Ishikawa (cell line): ENCODE measurements at regions not wholly inside any gene's neighbourhood (a gene's known extent, or its start where the extent isn't known, plus 50 kb on each side); places are given as distances from the start of the nearest gene placed in this dataset.

Experiments
- CEBPB ChIP-seq: IDR thresholded peaks from 2 replicates; pipeline ENCODE4 v1.6.1; 2012
- CREB1 ChIP-seq: IDR thresholded peaks from 2 replicates; pipeline ENCODE4 v1.6.1; 2012; ENCODE audit warnings: low read depth
- EGR1 ChIP-seq: IDR thresholded peaks from 2 replicates; pipeline ENCODE4 v1.6.1; 2012
- EP300 ChIP-seq: IDR thresholded peaks from 2 replicates; pipeline ENCODE4 v1.6.1; 2012; ENCODE audit warnings: borderline replicate concordance
- FOXM1 ChIP-seq: IDR thresholded peaks from 2 replicates; pipeline ENCODE4 v1.6.1; 2012; ENCODE audit warnings: low read depth, borderline replicate concordance
- MAX ChIP-seq: IDR thresholded peaks from 2 replicates; pipeline ENCODE4 v1.6.1; 2012
- RAD21 ChIP-seq: IDR thresholded peaks from 2 replicates; pipeline ENCODE4 v1.6.1; 2012; ENCODE audit warnings: low read depth
- TAF1 ChIP-seq: IDR thresholded peaks from 2 replicates; pipeline ENCODE4 v1.6.1; 2012; ENCODE audit warnings: low read depth, mild to moderate bottlenecking
- TEAD4 ChIP-seq: IDR thresholded peaks from 2 replicates; pipeline ENCODE4 v1.6.1; 2012
- USF1 ChIP-seq: IDR thresholded peaks from 2 replicates; pipeline ENCODE4 v1.6.1; 2012
- YY1 ChIP-seq: IDR thresholded peaks from 2 replicates; pipeline ENCODE4 v1.6.1; 2012; ENCODE audit warnings: low read depth
- ZBTB7A ChIP-seq: IDR thresholded peaks from 2 replicates; pipeline ENCODE4 v1.6.1; 2012; ENCODE audit warnings: low read depth
- TF ChIP-seq, protein P1 (sequence below): IDR thresholded peaks from 2 replicates; pipeline ENCODE4 v1.6.1; 2012; ENCODE audit warnings: low read depth, mild to moderate bottlenecking

DNA sequence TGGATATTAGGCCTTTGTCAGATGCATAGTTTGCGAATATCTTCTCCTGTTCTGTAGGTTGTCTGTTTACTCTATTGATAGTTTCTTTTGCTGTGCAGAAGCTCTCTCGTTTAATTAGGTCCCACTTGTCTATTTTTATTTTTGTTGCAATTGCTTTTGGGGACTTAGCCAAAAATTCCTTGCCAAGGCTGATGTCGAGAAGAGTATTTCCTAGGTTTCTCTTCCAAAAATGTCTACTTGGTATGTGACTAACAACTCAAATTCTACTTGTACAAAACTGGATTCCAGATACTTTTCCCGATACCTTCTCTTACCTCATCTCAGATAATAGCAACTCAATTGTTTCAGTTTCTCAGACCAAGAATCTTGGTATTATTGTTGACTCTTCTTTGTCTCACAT, 142.4 kb upstream of the GLRA2 start:
- no peak for TF ChIP-seq CREB1
- no peak for TF ChIP-seq TAF1
- TF ChIP-seq MAX = no peak
- TF ChIP-seq RAD21 = no peak
- TF ChIP-seq EGR1 = no peak
- no peak for TF ChIP-seq FOXM1
- no peak for TF ChIP-seq USF1
- TF ChIP-seq ZBTB7A = no peak
- TF ChIP-seq CEBPB = no peak
- TF ChIP-seq EP300 = no peak
- TF ChIP-seq TEAD4 = no peak
- TF ChIP-seq, protein P1, sequence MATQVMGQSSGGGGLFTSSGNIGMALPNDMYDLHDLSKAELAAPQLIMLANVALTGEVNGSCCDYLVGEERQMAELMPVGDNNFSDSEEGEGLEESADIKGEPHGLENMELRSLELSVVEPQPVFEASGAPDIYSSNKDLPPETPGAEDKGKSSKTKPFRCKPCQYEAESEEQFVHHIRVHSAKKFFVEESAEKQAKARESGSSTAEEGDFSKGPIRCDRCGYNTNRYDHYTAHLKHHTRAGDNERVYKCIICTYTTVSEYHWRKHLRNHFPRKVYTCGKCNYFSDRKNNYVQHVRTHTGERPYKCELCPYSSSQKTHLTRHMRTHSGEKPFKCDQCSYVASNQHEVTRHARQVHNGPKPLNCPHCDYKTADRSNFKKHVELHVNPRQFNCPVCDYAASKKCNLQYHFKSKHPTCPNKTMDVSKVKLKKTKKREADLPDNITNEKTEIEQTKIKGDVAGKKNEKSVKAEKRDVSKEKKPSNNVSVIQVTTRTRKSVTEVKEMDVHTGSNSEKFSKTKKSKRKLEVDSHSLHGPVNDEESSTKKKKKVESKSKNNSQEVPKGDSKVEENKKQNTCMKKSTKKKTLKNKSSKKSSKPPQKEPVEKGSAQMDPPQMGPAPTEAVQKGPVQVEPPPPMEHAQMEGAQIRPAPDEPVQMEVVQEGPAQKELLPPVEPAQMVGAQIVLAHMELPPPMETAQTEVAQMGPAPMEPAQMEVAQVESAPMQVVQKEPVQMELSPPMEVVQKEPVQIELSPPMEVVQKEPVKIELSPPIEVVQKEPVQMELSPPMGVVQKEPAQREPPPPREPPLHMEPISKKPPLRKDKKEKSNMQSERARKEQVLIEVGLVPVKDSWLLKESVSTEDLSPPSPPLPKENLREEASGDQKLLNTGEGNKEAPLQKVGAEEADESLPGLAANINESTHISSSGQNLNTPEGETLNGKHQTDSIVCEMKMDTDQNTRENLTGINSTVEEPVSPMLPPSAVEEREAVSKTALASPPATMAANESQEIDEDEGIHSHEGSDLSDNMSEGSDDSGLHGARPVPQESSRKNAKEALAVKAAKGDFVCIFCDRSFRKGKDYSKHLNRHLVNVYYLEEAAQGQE = no peak
- no peak for TF ChIP-seq YY1
